K562 (cell line): ENCODE measurements at regions not wholly inside any gene's neighbourhood (a gene's known extent, or its start where the extent isn't known, plus 50 kb on each side); places are given as distances from the start of the nearest gene placed in this dataset.

Experiments used
- CREB1 ChIP-seq, 2 experiments: sonication (generic) in 1 of 2; formaldehyde crosslinking in 1 of 2; IDR thresholded peaks; 2 replicates each; pipeline versions ENCODE4 v1.6.1 to v1.8.0; 2012 to 2022; ENCODE audit warnings: inconsistent platforms in 1 of 2, mild to moderate bottlenecking in 1 of 2, missing genetic modification reagents in 1 of 2, moderate library complexity in 1 of 2
- HNRNPL ChIP-seq: fragments of 200-400 bp; formaldehyde crosslinking; IDR thresholded peaks from 2 replicates; pipeline ENCODE4 v1.6.1; 2017; ENCODE audit warnings: low read depth, mild to moderate bottlenecking, low read length
- JUN ChIP-seq, 2 experiments: sonication (generic) in 1 of 2; formaldehyde crosslinking in 1 of 2; IDR thresholded peaks; 2 replicates each; pipeline versions ENCODE4 v1.6.1 to v1.8.0; 2012 to 2022; ENCODE audit warnings: borderline replicate concordance in 2 of 2, mild to moderate bottlenecking in 2 of 2, improper control_type of control experiment in 1 of 2, low read depth in 1 of 2, low read length in 1 of 2, missing genetic modification reagents in 1 of 2
- KHSRP ChIP-seq: fragments of 450-650 bp; IDR thresholded peaks from 2 replicates; pipeline ENCODE4 v1.6.1; 2017
- MYNN ChIP-seq, 2 experiments: sonication (generic); formaldehyde crosslinking in 1 of 2; IDR thresholded peaks; 2 replicates each; pipeline versions ENCODE4 v1.5.0 to v1.6.1; 2016 to 2020; ENCODE audit warnings: antibody characterized with exemption in 1 of 2, missing genetic modification reagents in 1 of 2
- SMAD1 ChIP-seq: fragments of 150-350 bp; IDR thresholded peaks from 2 replicates; pipeline ENCODE4 v1.6.1; 2014; ENCODE audit warnings: low read length, low read depth; ENCODE audit not compliant: partially characterized antibody
- YBX1 ChIP-seq: fragments of 450-650 bp; IDR thresholded peaks from 2 replicates; pipeline ENCODE4 v1.7.1; 2016; ENCODE audit warnings: mild to moderate bottlenecking
- ZNF232 ChIP-seq: sonication (generic); formaldehyde crosslinking; IDR thresholded peaks from 2 replicates; pipeline ENCODE4 v1.8.0; 2022; ENCODE audit warnings: mild to moderate bottlenecking, missing genetic modification reagents
- ZNF263 ChIP-seq: sonication (generic); formaldehyde crosslinking; IDR thresholded peaks from 2 replicates; pipeline ENCODE4 v1.8.0; 2022; ENCODE audit warnings: mild to moderate bottlenecking, missing genetic modification reagents, borderline replicate concordance
- ZZZ3 ChIP-seq: fragments of 450-650 bp; IDR thresholded peaks from 2 replicates; pipeline ENCODE4 v1.6.1; 2016; ENCODE audit warnings: antibody characterized with exemption, mild to moderate bottlenecking, moderate library complexity
- TF ChIP-seq, protein P1 (sequence below), 2 experiments: fragments of 450-650 bp in 1 of 2; IDR thresholded peaks; 2 replicates each; pipeline ENCODE4 v1.6.1; 2011 to 2017; ENCODE audit warnings: low read depth in 2 of 2, antibody characterized with exemption in 1 of 2, borderline replicate concordance in 1 of 2, low read length in 1 of 2, mild to moderate bottlenecking in 1 of 2, mixed read lengths in 1 of 2; ENCODE audit not compliant: control insufficient read depth in 1 of 2
- TF ChIP-seq, protein P2 (sequence below), 3 experiments: IDR thresholded peaks in 2 of 3; conservative IDR thresholded peaks in 1 of 3; 2 replicates each; pipeline ENCODE4 v1.5.1; 2011 to 2012; ENCODE audit warnings: low read length in 3 of 3, mild to moderate bottlenecking in 3 of 3, control low read depth in 2 of 3, improper control_type of control experiment in 1 of 3, inconsistent platforms in 1 of 3, low read depth in 1 of 3, mixed read lengths in 1 of 3, moderate library complexity in 1 of 3; ENCODE audit not compliant: insufficient read depth in 2 of 3
- TF ChIP-seq, protein P3 (sequence below), 2 experiments: fragments of 450-650 bp; formaldehyde crosslinking in 1 of 2; IDR thresholded peaks; 2 replicates each; pipeline versions ENCODE4 v1.4.0 to v1.6.1; 2014 to 2020; ENCODE audit warnings: mild to moderate bottlenecking in 2 of 2, borderline replicate concordance in 1 of 2, low read depth in 1 of 2

DNA sequence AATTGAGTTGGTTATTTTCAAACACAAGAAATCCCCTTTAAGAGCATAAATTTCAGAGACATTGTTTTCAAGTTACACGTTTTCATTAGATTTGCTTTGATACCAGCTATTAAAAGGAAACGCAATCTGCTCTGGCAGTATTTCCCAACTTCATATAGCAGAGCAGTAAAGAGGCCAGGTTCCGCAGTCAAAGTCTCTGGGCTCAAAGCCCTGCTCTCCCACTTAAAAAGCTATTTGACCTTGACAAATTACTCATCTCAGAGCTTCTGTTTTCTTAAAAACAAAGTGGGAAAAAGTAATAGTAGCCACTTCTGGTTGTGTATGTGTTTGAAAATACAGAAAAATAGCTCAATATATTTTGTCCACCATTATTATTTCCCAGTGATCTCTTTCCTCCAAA is 89.7 kb upstream of the CDYL2 start:
- TF ChIP-seq ZZZ3 (no peak), YBX1 (no peak), MYNN (IDR thresholded peaks at IDR 0.05) (no peak), MYNN (CRISPR knock-in tag; IDR thresholded peaks at IDR 0.05) (no peak), ZNF232 (CRISPR knock-in tag) (no peak), HNRNPL (no peak), SMAD1 (no peak), KHSRP (no peak), ZNF263 (no peak), CREB1 (IDR thresholded peaks at IDR 0.05) (no peak), CREB1 (CRISPR knock-in tag; IDR thresholded peaks at IDR 0.05) (no peak), JUN (IDR thresholded peaks at IDR 0.05; ENCODE audit: borderline replicate concordance, low read depth, low read length) (no peak), JUN (CRISPR knock-in tag; IDR thresholded peaks at IDR 0.05; ENCODE audit: borderline replicate concordance) (no peak)
- TF ChIP-seq, protein P1, sequence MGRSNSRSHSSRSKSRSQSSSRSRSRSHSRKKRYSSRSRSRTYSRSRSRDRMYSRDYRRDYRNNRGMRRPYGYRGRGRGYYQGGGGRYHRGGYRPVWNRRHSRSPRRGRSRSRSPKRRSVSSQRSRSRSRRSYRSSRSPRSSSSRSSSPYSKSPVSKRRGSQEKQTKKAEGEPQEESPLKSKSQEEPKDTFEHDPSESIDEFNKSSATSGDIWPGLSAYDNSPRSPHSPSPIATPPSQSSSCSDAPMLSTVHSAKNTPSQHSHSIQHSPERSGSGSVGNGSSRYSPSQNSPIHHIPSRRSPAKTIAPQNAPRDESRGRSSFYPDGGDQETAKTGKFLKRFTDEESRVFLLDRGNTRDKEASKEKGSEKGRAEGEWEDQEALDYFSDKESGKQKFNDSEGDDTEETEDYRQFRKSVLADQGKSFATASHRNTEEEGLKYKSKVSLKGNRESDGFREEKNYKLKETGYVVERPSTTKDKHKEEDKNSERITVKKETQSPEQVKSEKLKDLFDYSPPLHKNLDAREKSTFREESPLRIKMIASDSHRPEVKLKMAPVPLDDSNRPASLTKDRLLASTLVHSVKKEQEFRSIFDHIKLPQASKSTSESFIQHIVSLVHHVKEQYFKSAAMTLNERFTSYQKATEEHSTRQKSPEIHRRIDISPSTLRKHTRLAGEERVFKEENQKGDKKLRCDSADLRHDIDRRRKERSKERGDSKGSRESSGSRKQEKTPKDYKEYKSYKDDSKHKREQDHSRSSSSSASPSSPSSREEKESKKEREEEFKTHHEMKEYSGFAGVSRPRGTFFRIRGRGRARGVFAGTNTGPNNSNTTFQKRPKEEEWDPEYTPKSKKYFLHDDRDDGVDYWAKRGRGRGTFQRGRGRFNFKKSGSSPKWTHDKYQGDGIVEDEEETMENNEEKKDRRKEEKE (IDR thresholded peaks at IDR 0.05; ENCODE audit: borderline replicate concordance in 1 of 2, control insufficient read depth in 1 of 2, low read depth in 2 of 2, low read length in 1 of 2) = no peak
- TF ChIP-seq, protein P2, sequence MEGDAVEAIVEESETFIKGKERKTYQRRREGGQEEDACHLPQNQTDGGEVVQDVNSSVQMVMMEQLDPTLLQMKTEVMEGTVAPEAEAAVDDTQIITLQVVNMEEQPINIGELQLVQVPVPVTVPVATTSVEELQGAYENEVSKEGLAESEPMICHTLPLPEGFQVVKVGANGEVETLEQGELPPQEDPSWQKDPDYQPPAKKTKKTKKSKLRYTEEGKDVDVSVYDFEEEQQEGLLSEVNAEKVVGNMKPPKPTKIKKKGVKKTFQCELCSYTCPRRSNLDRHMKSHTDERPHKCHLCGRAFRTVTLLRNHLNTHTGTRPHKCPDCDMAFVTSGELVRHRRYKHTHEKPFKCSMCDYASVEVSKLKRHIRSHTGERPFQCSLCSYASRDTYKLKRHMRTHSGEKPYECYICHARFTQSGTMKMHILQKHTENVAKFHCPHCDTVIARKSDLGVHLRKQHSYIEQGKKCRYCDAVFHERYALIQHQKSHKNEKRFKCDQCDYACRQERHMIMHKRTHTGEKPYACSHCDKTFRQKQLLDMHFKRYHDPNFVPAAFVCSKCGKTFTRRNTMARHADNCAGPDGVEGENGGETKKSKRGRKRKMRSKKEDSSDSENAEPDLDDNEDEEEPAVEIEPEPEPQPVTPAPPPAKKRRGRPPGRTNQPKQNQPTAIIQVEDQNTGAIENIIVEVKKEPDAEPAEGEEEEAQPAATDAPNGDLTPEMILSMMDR (IDR thresholded peaks at IDR 0.05 in 2 of 3, conservative IDR thresholded peaks at IDR 0.05 in 1 of 3; ENCODE audit: insufficient read depth in 2 of 3, low read depth in 1 of 3, low read length in 3 of 3) = no peak
- TF ChIP-seq, protein P3, sequence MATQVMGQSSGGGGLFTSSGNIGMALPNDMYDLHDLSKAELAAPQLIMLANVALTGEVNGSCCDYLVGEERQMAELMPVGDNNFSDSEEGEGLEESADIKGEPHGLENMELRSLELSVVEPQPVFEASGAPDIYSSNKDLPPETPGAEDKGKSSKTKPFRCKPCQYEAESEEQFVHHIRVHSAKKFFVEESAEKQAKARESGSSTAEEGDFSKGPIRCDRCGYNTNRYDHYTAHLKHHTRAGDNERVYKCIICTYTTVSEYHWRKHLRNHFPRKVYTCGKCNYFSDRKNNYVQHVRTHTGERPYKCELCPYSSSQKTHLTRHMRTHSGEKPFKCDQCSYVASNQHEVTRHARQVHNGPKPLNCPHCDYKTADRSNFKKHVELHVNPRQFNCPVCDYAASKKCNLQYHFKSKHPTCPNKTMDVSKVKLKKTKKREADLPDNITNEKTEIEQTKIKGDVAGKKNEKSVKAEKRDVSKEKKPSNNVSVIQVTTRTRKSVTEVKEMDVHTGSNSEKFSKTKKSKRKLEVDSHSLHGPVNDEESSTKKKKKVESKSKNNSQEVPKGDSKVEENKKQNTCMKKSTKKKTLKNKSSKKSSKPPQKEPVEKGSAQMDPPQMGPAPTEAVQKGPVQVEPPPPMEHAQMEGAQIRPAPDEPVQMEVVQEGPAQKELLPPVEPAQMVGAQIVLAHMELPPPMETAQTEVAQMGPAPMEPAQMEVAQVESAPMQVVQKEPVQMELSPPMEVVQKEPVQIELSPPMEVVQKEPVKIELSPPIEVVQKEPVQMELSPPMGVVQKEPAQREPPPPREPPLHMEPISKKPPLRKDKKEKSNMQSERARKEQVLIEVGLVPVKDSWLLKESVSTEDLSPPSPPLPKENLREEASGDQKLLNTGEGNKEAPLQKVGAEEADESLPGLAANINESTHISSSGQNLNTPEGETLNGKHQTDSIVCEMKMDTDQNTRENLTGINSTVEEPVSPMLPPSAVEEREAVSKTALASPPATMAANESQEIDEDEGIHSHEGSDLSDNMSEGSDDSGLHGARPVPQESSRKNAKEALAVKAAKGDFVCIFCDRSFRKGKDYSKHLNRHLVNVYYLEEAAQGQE (IDR thresholded peaks at IDR 0.05; ENCODE audit: borderline replicate concordance) = no peak
- TF ChIP-seq, protein P3 (CRISPR knock-in tag; IDR thresholded peaks at IDR 0.05; ENCODE audit: low read depth) = no peak
